Fibroblast of lung (primary cell): ENCODE measurements at regions not wholly inside any gene's neighbourhood (a gene's known extent, or its start where the extent isn't known, plus 50 kb on each side); places are given as distances from the start of the nearest gene placed in this dataset.

Experiments used
- DNase-seq, 2 donors: peaks; one replicate each; pipeline versions ENCODE4 v3.0.0 to v3.0.0-alpha.2; 2010; ENCODE audit warnings: low read depth in 2 of 2
- H2AFZ ChIP-seq: 2 replicates; pipeline ENCODE4 v1.5.1; 2012; ENCODE audit warnings: low read length, control low read depth, inconsistent platforms
- H3K27ac ChIP-seq: 2 replicates; pipeline ENCODE4 v1.5.1; 2011; ENCODE audit warnings: low read length, control low read depth; ENCODE audit not compliant: insufficient read depth
- H3K27me3 ChIP-seq: 2 replicates; pipeline ENCODE4 v1.5.1; 2011; ENCODE audit warnings: mild to moderate bottlenecking, low read length; ENCODE audit not compliant: control insufficient read depth, insufficient read depth
- H3K36me3 ChIP-seq: 2 replicates; pipeline ENCODE4 v1.5.1; 2011; ENCODE audit warnings: low read length; ENCODE audit not compliant: control insufficient read depth, insufficient read depth
- H3K4me1 ChIP-seq: 2 replicates; pipeline ENCODE4 v1.5.1; 2011; ENCODE audit warnings: low read length; ENCODE audit not compliant: control insufficient read depth, insufficient read depth; ENCODE audit errors: extremely low read depth
- H3K4me2 ChIP-seq: 2 replicates; pipeline ENCODE4 v1.5.1; 2011; ENCODE audit warnings: low read length, control low read depth; ENCODE audit not compliant: insufficient read depth; ENCODE audit errors: extremely low read depth
- H3K4me3 ChIP-seq, 4 experiments: fragments of 200-600 bp in 1 of 4; sonication (generic) in 1 of 4; replicated peaks in 1 of 4; 2 replicates each; pipeline ENCODE4 v1.5.1; 2011 to 2016; ENCODE audit warnings: low read length in 4 of 4, low read depth in 3 of 4, mild to moderate bottlenecking in 3 of 4, control low read depth in 2 of 4, inconsistent platforms in 1 of 4, mixed read lengths in 1 of 4; ENCODE audit not compliant: insufficient read depth in 1 of 4; ENCODE audit errors: control extremely low read depth in 1 of 4
- H3K79me2 ChIP-seq: 2 replicates; pipeline ENCODE4 v1.5.1; 2012; ENCODE audit warnings: mild to moderate bottlenecking, low read length, inconsistent platforms; ENCODE audit not compliant: control insufficient read depth, insufficient read depth
- H3K9ac ChIP-seq: 2 replicates; pipeline ENCODE4 v1.5.1; 2011; ENCODE audit warnings: mild to moderate bottlenecking, low read length, control low read depth; ENCODE audit not compliant: insufficient read depth
- H3K9me3 ChIP-seq: 2 replicates; pipeline ENCODE4 v1.5.1; 2012; ENCODE audit warnings: low read depth, low read length; ENCODE audit not compliant: control insufficient read depth, insufficient read depth
- H4K20me1 ChIP-seq: 2 replicates; pipeline ENCODE4 v1.5.1; 2011; ENCODE audit warnings: low read length; ENCODE audit not compliant: control insufficient read depth, insufficient read depth; ENCODE audit errors: extremely low read depth
- CTCF ChIP-seq, 2 donors: IDR thresholded peaks in 1 of 2; conservative IDR thresholded peaks in 1 of 2; 1 replicate in 1 of 2; 2 replicates in 1 of 2; pipeline ENCODE4 v1.5.1; 2011 to 2012; ENCODE audit warnings: low read length in 2 of 2, control low read depth in 1 of 2, inconsistent platforms in 1 of 2, low read depth in 1 of 2, mild to moderate bottlenecking in 1 of 2
- EZH2 ChIP-seq: IDR thresholded peaks from 2 replicates; pipeline ENCODE4 v1.5.1; 2012; ENCODE audit warnings: low read length, control low read depth, mild to moderate bottlenecking; ENCODE audit errors: missing control alignments

- TF ChIP-seq CTCF (conservative IDR thresholded peaks at IDR 0.05 in 1 of 2, IDR thresholded peaks at IDR 0.05 in 1 of 2; ENCODE audit: low read depth in 1 of 2, low read length in 2 of 2) (no peak), EZH2 (no peak)
- Histone ChIP-seq H4K20me1 (no peaks in the 10 kb centered on the region), H3K4me3 (no peak overlapping the region), H3K4me1 (peaks cover 27% of the 10 kb centered on the region), H3K9ac (no peak overlapping the region), H3K36me3 (no peaks in the 10 kb centered on the region), H3K79me2 (no peaks in the 10 kb centered on the region), H3K27ac (no peak overlapping the region), H3K4me2 (no peak overlapping the region), H2AFZ (no peak overlapping the region), H3K27me3 (no peaks in the 10 kb centered on the region), H3K9me3 (no peaks in the 10 kb centered on the region)
- DNase-seq = peak in 1 of 2 donors; percentile 66
These were observed 242.8 kb upstream of the JADE1 start for GRCh38 chr4:128566693-128567092.

- Histone ChIP-seq H3K27ac (no peak overlapping the region), H3K9ac (no peak overlapping the region), H2AFZ (no peak overlapping the region), H3K79me2 (no peaks in the 10 kb centered on the region), H3K4me3 (no peak overlapping the region), H3K4me2 (no peak overlapping the region), H3K9me3 (no peaks in the 10 kb centered on the region), H4K20me1 (no peaks in the 10 kb centered on the region), H3K36me3 (no peaks in the 10 kb centered on the region), H3K4me1 (peaks cover 21% of the 10 kb centered on the region), H3K27me3 (no peaks in the 10 kb centered on the region)
- no peak for TF ChIP-seq EZH2
- TF ChIP-seq CTCF (conservative IDR thresholded peaks at IDR 0.05 in 1 of 2, IDR thresholded peaks at IDR 0.05 in 1 of 2; ENCODE audit: low read depth in 1 of 2, low read length in 2 of 2) = peak; percentile 40 to 51
- peak in 1 of 2 donors; percentile 55 for DNase-seq
These were observed 243.8 kb upstream of the JADE1 start for GRCh38 chr4:128565565-128566186.

- H3K9ac ChIP-seq = no peak overlapping the region
- no peaks in the 10 kb centered on the region for H4K20me1 ChIP-seq
These were observed 244.4 kb upstream of the JADE1 start for GRCh38 chr4:128565054-128565453.

More at GRCh38 chr4:128565054-128565453, 244.4 kb upstream of the JADE1 start:
- Histone ChIP-seq H3K9me3 (no peaks in the 10 kb centered on the region), H3K27me3 (no peaks in the 10 kb centered on the region), H3K4me3 (no peak overlapping the region), H3K4me1 (peaks cover 15% of the 10 kb centered on the region), H3K27ac (no peak overlapping the region), H3K36me3 (no peaks in the 10 kb centered on the region), H3K4me2 (no peak overlapping the region), H3K79me2 (no peaks in the 10 kb centered on the region), H2AFZ (no peak overlapping the region)
- no peak for TF ChIP-seq EZH2
- no peak for TF ChIP-seq CTCF (conservative IDR thresholded peaks at IDR 0.05 in 1 of 2, IDR thresholded peaks at IDR 0.05 in 1 of 2; ENCODE audit: low read depth in 1 of 2, low read length in 2 of 2)
- DNase-seq = no peak
